Hepatic stellate cell (primary cell): ENCODE measurements at regions not wholly inside any gene's neighbourhood (a gene's known extent, or its start where the extent isn't known, plus 50 kb on each side); places are given as distances from the start of the nearest gene placed in this dataset.

Source experiments
- DNase-seq: peaks from one replicate; pipeline ENCODE4 v3.0.0; 2011; ENCODE audit warnings: low spot score

- no peak for DNase-seq
Measured at GRCh38 chr16:87072101-87072500, 245.1 kb downstream of the C16orf95 start.

GRCh38 chr16:87074641-87075318, 242.4 kb downstream of the C16orf95 start:
- no peak for DNase-seq

- DNase-seq, result no peak
Measured at GRCh38 chr16:87075319-87075860, 241.8 kb downstream of the C16orf95 start.

GRCh38 chr16:87076331-87076949, 240.8 kb downstream of the C16orf95 start:
- no peak for DNase-seq

GRCh38 chr16:87076950-87077749, 240.0 kb downstream of the C16orf95 start:
- peak; percentile 35 for DNase-seq

- DNase-seq, result no peak
Measured at GRCh38 chr16:87077750-87078127, 239.5 kb downstream of the C16orf95 start.

- no peak for DNase-seq
Measured at GRCh38 chr16:87080571-87081167, 236.5 kb downstream of the C16orf95 start.

- no peak for DNase-seq
Measured at GRCh38 chr16:87085441-87085840, 231.8 kb downstream of the C16orf95 start.

- peak; percentile 79 for DNase-seq
Measured at GRCh38 chr16:87086156-87086555, 231.0 kb downstream of the C16orf95 start.

- peak; percentile 66 for DNase-seq
Measured at GRCh38 chr16:87086575-87086974, 230.6 kb downstream of the C16orf95 start.

GRCh38 chr16:87092958-87093357, 224.2 kb downstream of the C16orf95 start:
- DNase-seq, result no peak

GRCh38 chr16:87093804-87094555, 223.2 kb downstream of the C16orf95 start:
- DNase-seq, result no peak

- DNase-seq, result no peak
Measured at GRCh38 chr16:87094556-87094865, 222.7 kb downstream of the C16orf95 start.

GRCh38 chr16:87095271-87095670, 221.9 kb downstream of the C16orf95 start:
- DNase-seq, result no peak

- no peak for DNase-seq
Measured at GRCh38 chr16:87096746-87097333, 220.4 kb downstream of the C16orf95 start.

GRCh38 chr16:87098361-87098760, 218.8 kb downstream of the C16orf95 start:
- DNase-seq, result no peak

- DNase-seq, result no peak
Measured at GRCh38 chr16:87098976-87099720, 218.0 kb downstream of the C16orf95 start.

GRCh38 chr16:87100306-87101058, 216.7 kb downstream of the C16orf95 start:
- no peak for DNase-seq

- peak; percentile 84 for DNase-seq
Measured at GRCh38 chr16:87101903-87102302, 215.3 kb downstream of the C16orf95 start.

GRCh38 chr16:87107201-87107600, 210.0 kb downstream of the C16orf95 start:
- no peak for DNase-seq
